Limb (tissue), 2 donors: ENCODE measurements at regions not wholly inside any gene's neighbourhood (a gene's known extent, or its start where the extent isn't known, plus 50 kb on each side); places are given as distances from the start of the nearest gene placed in this dataset.
A peak's percentile ranks its signal among the peaks of the same experiment; 100 is the strongest.

Experiments used
- DNase-seq, 2 donors: peaks; one replicate each; pipeline ENCODE4 v3.0.0-alpha.2; 2016; ENCODE audit errors: extremely low spot score in 2 of 2

DNA sequence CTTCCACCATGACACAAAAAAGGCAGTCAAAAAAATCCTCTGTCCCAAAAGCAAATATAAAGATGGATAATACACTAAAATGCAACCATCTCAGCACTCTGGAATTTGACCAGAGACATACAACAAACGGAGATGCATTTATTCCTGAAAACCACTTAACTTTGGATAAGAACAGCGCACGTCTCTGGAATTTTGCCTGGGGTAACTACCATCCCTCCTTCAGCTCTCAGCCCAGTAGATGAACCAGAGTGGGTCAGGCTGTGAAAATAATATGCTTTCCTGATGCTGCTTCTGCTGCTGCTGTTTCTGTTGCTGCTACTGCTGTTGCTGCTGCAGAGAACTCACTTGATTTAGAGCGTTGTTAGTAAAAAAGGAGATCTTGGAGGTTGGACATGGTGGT is 133.8 kb upstream of the ACVR2A start:
- DNase-seq, result no peak

DNA sequence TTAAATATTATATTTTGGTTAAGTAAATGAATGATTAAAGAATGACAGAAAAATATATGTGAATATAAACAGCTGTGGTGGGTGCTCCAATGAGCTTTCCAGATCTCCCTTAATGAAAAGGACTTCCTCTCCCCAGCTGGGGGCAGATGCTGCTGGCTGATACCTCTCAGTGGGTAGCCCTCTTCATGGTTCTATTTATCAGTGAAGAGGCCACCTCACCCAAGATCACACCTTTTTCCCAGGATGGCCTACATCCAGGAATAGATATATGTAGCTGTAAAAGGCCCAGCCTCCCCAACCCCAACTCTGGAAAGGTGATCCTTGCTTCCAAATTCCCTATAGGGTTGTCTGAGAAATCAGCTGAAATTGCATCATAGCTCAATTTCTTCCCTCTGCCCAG is 135.2 kb upstream of the ACVR2A start:
- DNase-seq, result no peak

DNA sequence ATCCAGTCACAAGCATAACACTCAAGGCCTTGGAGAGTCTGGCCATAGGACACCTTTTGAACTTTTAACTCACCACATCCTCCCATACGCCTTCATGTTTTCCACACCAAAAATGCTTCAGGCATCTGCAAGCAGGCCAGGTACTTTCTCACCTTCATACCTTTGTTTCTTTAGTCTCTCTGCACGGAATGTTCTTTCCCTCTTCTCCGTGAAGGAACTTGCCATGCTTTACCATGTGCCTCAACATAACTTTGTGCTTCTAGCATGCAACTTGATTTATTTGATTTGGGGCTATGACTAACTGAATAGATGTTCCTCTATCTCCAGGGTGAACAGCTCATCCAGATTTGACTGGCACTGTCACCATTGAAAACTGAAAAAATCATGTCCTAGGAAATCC is 141.7 kb upstream of the ACVR2A start:
- no peak for DNase-seq

DNA sequence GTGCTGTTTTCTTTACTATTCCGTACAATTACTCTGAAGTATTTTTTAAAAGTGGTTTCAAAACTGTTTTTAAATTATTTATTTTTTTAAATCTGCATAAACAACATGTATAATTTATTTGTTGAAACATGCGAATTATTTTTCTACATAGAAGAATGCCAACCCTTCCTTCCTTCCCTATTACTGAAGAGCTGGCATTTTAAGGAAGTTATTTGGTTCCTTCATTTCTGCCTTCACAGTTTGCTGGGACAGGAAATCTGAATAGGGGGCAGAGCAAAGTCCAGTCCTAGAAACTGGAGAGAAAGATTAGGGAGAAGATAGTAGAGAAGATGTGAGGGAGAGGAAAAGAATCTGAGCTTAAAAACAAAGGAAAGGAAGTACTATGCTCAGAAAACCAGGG is 146.7 kb upstream of the ACVR2A start:
- no peak for DNase-seq

DNA sequence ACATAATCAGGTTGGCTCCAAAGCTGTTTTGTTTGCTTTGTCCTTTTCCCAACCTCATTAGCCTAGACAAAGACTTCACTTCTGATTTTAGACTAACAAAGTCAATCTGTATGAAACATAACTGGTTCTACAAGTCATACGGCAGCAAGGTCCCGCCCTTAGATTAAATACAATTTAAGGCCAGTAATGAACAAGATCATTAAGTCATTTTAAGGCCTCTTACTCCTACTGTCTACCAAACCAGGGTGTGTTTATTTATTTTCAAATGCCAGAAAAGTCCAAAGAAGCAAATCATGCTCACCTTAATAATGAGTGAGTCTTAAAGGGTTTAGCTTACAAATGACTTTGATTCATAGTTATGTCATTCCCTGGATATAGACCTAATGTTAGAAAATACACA is 148.4 kb upstream of the ACVR2A start:
- DNase-seq, result no peak

DNA sequence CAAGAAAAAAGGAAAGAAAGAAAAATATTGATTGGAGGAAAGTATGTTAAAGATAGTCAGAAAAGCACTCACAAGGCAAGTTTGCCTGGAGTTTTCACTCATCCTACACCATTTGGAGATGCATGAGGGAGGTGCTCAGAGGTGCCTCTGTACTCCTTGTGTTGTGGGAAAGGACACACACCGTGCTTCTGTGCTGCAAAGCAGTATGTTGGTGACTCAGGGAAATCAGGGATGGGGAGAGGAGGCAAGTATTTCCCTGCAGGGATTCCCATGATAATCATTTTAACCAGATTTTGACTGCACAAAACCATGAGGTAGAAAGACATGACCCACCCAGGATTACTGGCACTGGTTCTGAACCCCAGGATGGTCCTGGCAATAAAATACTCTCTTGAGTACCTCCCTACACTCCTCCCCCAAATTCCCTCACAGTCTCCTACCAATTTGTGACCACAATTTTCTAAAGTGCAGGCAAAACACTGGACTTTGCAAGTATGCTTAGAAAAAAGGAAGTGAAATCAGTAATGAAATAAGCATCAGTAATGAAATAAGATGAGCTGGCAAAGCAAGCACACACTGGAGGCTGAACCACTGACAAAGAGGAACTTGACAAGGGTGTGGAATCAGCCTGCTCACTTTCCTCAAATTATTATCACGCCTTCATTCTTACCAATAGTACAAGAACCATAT is 155.5 kb upstream of the ACVR2A start:
- no peak for DNase-seq

DNA sequence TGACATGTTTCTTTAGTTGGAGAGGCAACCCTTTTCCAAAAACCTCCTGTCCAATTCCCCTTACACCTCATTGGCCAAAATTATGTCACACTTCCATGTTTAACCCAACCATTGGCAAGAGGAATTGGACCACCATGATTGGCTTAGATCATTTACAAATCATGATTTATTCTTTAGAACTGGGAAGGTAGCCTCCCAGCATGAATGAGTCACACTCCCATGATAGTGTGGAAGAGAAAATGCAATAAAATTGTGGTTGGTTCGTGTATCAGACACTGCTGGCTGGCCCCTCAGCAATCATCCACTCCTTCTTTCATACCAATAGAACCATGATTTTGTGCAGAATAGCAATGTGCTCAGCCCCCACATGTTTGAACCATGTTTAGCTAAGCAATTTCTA is 156.6 kb upstream of the ACVR2A start:
- no peak for DNase-seq

DNA sequence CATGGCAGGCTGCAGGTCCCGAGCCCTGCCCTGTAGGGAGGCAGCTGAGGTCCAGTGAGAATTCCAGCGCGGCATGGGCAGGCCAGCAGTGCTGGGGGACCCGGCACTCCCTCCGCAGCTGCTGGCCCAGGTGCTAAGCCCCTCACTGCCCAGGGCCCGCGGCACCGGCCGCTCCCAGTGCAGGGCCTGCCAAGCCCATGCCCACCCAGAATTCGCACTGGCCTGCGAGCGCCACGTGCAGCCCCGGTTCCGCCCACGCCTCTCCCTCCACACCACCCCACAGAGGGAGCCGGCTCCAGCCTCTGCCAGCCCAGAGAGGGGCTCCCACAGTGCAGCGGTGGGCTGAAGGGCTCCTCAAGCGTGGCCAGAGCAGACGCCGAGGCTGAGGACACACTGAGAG is 158.5 kb upstream of the ACVR2A start:
- no peak for DNase-seq

DNA sequence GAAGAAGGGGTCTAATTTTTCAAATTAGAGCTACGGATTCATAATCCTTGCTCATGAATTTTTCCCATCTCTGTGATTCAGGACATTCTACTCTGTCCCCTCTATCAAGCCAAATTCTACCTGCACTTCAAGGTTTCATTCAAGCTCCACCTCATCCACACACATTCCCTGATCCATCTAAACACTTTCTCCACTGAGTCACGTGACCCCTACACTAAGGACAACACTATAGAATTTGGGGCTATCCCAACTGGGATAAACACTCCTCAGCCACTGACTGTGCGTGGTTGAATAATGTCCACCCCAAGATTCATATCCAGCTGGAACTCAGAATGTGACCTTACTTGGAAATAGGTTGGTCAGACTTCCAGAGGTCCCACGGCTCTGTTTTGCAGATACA is 159.9 kb upstream of the ACVR2A start:
- DNase-seq, result no peak

DNA sequence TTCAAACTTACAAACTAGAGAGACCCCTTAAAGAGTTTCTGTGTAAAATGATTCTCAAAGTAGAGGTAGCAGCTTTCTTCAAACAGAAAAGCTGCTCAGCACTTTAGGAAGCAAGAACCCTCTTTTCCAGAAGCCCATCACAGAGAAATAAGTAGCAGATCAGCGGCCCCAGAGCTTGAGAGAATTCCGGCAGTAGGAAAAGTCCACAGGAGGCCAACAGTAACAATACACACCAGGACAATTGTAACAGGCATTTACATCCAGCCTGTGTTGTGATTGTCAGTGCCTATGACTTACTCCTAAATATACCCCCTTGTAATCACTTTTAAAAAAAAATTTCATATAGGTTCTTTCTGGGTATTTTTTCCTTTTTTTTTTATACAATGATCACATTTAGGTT is 161.4 kb upstream of the ACVR2A start:
- no peak for DNase-seq

DNA sequence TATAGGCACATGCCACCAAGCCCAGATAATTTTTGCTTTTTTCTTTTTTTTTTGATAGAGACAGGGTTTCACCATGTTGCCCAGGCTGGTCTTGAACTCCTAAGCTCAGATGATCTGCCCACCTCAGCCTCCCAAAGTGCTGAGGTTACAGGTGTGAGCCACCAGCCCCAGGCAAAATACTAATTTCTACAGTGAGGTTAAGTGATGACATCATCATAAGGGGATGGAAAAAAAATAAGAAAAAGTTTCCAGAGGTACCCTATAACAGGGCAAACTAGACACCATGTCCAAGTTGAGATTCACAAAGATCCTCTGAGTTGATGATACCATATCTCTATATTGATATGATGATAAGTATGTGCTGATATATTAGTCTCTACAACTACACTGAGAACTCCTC is 163.7 kb upstream of the ACVR2A start:
- DNase-seq, result no peak

DNA sequence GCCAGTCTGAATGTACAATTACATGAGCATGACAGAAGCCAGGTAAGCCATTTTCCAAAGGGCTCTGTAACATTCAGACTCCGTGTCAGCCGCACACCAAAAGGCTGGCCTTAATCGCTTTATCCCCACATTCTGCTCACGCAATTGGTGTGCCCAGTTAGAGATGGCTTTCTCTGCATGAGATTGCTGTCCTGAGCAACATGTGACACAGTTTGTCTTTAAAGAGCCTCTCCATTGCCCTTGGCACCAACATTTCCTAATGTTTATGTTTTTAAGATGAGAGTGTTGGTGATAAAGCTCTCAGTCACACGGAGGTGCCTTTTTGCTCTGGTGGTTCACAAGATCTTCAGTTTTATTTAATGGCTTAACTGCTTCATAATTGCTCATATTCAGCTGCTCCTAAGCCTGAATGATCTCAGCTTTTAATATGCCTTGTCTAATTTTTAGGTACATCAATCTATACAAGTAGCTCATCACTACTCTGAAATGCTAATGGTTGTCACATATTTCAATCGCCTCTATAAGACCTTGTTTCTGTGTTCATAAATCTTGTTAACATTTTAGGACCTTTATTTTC is 164.8 kb upstream of the ACVR2A start:
- DNase-seq, result no peak

DNA sequence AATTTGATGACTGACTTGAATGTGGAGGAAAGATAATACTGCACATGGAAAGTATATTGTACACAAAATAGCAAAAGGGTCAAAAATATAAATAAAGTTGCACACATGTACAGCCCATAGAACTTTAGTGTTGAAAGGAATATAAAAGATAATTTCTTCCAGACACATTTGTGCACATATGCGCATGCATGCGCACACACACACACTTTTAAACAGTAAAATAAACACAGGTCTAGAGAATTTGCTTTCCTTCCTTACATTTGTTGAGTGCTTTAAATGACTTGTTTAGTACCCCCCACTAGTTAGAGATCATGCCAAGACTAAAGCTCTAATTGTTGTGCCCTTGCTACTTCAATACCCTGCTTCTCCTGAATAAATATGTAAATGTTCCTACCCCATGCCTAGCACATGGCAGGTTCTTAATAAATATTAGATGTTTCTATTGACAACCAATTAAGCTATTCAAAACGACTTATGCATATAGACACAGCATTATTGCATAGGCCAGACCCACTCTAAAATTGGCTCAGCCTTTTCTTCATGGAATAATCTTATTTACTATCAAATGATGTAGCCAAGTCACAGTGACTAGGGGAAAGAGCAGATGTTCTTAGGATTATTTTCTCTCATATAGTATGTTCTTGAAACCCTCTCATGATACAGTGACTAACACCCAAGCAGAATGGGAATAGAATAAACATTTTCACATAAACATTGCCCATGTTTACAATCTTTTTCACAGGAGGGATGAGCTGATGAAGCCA is 165.5 kb upstream of the ACVR2A start:
- peak in 1 of 2 donors; percentile 39 for DNase-seq

DNA sequence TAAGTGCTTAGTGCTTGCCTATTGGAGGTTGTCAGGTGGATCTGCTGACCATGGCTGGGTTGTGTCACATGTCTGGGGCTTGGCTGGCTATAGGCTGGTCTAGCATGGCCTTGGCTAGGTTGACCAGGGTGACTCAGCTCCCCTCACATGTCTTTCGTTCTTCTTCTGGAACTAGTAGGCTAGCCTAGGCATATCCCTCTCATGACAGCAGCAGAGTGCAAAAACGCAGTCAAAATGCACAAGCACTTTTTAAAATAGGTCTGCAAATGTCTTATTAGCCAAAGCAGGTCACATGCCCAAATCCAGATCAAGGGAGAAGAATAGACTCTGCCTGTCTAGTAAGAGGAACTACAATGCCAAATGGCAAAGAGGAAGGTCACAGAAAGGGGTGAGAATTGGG is 179.7 kb upstream of the ACVR2A start:
- no peak for DNase-seq

DNA sequence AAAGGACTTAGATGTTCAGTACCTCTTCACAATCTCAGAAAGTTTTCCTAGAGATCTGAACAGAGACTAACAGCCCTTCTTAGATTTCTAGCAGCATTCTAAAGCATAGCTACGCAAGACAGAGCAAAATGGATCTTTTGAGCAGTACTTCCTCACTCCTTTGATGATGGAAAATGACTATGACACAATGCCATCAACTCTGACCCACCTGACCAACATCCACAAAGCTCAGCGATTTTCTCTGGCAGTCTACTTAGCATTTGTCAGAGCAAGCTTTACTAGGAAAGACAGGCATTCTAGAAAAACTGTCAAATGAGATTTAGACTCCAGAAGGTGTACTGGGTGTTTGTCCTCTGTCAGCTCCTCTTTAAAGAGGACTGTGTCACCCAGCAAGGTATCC is 180.9 kb upstream of the ACVR2A start:
- no peak for DNase-seq

DNA sequence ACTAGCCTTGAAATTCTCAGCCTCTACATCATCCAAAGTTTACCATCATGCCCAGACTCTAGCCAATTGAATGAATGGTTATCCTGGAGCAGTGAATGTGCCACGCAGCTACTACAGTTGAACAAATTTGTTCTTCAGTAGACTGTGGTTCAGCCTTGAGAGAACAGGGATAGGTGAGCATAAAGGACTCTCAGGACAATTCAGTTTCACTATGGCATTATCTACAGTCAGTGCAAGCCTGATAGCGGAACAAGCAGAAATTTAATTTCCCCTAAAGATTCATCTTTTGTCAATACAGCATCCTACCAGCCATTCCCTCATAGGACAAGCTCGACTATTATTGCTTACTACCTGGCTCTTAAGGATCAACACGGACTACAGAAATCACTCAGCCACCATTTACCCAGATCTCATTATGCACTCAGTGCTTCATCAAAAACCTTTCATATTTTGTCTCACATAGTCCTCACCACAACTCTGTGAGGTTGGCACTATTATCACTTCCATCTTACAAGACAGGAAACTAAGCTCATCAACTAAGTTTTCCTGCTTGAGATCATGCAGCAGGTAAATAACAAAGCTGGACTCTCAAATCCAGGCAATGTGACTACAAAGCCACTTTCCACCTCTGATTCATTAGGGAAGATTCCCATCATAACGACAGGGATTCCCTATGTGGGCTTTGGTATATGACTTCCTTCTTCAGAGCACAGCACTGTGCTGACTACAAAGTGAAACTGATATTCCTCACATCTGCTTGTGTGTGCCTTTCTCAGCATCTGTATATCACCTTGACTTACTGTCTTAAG is 181.5 kb upstream of the ACVR2A start:
- no peak for DNase-seq

DNA sequence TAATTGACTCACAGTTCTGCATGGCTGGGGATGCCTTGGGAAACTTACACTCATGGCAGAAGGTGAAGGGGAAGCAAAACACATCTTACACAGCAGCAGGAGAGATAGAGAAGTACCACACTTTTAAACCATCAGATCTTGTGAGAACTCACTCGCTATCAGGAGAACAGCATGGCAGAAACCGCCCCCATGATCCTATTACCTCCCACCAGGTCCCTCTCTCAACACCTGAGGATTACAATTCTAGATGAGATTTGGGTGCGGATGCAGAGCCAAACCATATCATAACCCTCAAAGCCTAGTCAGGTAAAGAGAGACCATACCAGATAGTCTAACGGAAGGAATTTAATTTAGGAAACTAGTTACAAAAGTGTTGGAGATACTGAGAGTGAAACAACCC is 182.6 kb upstream of the ACVR2A start:
- DNase-seq, result no peak

DNA sequence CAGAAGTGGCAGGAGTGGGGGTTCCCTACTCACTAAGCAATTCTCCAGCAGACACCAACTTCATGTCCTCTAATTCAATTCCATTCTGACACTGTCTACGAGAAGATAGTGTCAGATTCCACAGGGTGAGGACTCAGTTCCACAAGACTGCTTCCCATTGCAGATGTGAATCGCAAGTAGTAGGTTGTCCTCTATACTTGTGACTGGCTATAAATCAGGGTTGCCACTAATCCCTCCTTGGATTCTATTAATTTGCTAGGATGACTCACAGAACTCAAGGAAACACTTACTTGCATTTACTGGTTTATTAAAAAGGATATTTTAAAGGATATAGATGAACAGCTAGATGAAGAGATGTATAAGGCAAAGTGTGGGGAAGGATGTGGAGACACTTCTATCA is 184.1 kb upstream of the ACVR2A start:
- no peak for DNase-seq

DNA sequence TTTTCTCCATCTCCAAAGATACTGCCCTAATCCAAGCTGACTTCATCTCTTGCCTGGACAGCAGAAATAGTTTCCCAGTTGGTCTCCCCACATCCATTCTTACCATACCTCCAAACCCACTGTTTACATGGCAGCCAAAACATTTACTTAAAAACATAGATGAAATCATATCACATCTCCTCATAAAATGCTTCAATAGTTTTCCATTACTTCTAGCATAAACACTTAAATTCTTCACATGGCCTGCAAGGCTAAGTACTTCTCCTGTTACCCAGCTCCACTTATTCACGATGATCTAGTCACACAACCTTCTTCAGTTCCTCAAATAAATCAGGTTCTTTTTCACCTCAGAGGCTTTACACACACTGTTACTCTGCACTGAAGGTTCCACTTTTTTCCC is 185.8 kb upstream of the ACVR2A start:
- DNase-seq, result no peak

DNA sequence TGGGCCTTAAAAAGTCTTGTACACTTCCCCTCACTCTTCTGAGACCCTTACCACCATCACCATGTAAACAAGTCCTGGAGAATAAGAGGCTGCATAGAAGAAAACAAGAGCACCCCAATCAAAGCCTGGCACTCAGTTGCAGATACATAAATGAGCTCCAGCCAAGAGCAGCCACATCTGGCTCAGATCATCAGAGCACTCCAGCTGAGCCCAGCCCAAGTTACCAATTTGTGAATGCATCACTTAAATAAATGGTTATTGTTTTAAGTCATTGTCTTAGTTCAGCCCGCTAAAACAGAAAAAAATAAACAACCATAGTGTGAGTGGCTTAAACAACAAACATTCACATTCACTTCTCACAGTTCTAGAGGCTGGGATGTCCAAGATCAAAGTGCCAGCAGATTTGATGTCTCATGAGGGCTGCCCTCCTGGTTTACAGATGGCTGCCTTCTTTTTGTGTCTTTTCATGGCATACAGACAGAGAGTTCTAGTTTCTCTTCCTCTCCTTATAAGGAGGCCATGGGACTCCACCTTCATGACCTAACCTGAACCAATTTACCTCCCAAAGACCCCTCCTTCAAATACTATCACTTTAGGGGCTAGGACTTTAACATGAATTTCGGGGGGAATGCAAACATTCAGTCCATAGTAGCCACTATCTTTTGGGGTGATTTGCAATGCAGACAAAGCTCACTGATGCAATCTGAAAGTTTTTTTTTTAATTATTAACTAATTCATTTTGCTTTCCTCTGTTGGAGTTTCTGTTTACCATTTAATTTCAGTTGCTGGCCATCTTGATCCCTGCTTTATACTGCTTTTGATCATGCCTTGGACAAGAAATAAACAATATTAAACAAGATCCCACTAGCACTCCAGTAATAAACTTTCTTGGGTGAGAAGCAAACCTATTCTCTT is 187.5 kb upstream of the ACVR2A start:
- no peak for DNase-seq

DNA sequence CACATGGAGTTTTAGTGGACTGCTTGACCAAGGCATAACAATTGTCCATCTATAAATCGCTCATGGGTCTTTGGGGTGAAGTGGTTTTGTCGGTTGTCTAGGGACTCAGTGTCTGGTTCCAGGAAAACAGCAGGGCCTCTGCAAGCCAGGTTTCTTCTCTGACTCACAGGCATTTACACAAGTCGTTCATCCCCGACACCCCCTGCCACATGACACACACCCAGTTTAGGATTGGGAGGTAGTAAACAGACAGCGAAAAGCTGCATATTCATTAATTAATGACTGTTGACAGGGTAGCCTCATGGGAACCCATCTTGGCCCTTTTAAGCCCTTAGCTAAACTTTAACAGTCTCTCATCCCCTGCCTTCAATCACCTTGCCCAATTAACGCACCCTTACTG is 194.8 kb upstream of the ACVR2A start:
- no peak for DNase-seq
